ENCODE measurements at regions not wholly inside any gene's neighbourhood (a gene's known extent, or its start where the extent isn't known, plus 50 kb on each side); places are given as distances from the start of the nearest gene placed in this dataset.
"Not testable (repeated sequence)": the region's sequence is repeated elsewhere in the genome, so short reads cannot be mapped to it uniquely, and the experiment has no call there.

- TF ChIP-seq CTCF, EP300 (IDR thresholded peaks at IDR 0.05): not testable (repeated sequence)
Observed at GRCh38 chr17:26981845-26982425, 312.0 kb upstream of the WSB1 start.
